HG03066 (cell line): ENCODE measurements at regions not wholly inside any gene's neighbourhood (a gene's known extent, or its start where the extent isn't known, plus 50 kb on each side); places are given as distances from the start of the nearest gene placed in this dataset.
"Not testable (repeated sequence)": the region's sequence is repeated elsewhere in the genome, so short reads cannot be mapped to it uniquely, and the experiment has no call there.

ENCODE experiments used
- ATAC-seq: cut with Tn5 transposase; IDR thresholded peaks from one replicate; pipeline ENCODE4 v1.9.1; 2021; ENCODE audit warnings: low read depth; ENCODE audit not compliant: unreplicated experiment

GRCh38 chr13:68851026-68851425 is 1256.6 kb upstream of the ATXN8OS start:
- ATAC-seq: no peak

- no peak for ATAC-seq
Observed at GRCh38 chr13:68850160-68850559, 1257.5 kb upstream of the ATXN8OS start.

- ATAC-seq: no peak
Observed at GRCh38 chr13:68846663-68847062, 1261.0 kb upstream of the ATXN8OS start.

GRCh38 chr13:68834375-68834774 is 1273.3 kb upstream of the ATXN8OS start:
- no peak for ATAC-seq

- no peak for ATAC-seq
Observed at GRCh38 chr13:68816715-68817114, 1290.9 kb upstream of the ATXN8OS start.

GRCh38 chr13:68813180-68813796 is 1294.3 kb upstream of the ATXN8OS start:
- no peak for ATAC-seq

- ATAC-seq: no peak
Observed at GRCh38 chr13:68810660-68811059, 1297.0 kb upstream of the ATXN8OS start.

- ATAC-seq: no peak
Observed at GRCh38 chr13:68808456-68808855, 1299.2 kb upstream of the ATXN8OS start.

- no peak for ATAC-seq
Observed at GRCh38 chr13:68806125-68806524, 1301.5 kb upstream of the ATXN8OS start.

- no peak for ATAC-seq
Observed at GRCh38 chr13:68784275-68784674, 1323.4 kb upstream of the ATXN8OS start.

GRCh38 chr13:68759617-68760016 is 1348.0 kb upstream of the ATXN8OS start:
- ATAC-seq: no peak

GRCh38 chr13:68749796-68750195 is 1357.8 kb upstream of the ATXN8OS start:
- ATAC-seq: no peak

- no peak for ATAC-seq
Observed at GRCh38 chr13:68748038-68748437, 1359.6 kb upstream of the ATXN8OS start.

GRCh38 chr13:68745502-68745901 is 1362.1 kb upstream of the ATXN8OS start:
- ATAC-seq: no peak

GRCh38 chr13:68736961-68737360 is 1370.7 kb upstream of the ATXN8OS start:
- no peak for ATAC-seq

GRCh38 chr13:68727798-68728197 is 1379.8 kb upstream of the ATXN8OS start:
- no peak for ATAC-seq

- no peak for ATAC-seq
Observed at GRCh38 chr13:68727165-68727564, 1380.5 kb upstream of the ATXN8OS start.

GRCh38 chr13:68719815-68720214 is 1387.8 kb upstream of the ATXN8OS start:
- no peak for ATAC-seq

GRCh38 chr13:68715651-68716050 is 1392.0 kb upstream of the ATXN8OS start:
- no peak for ATAC-seq

GRCh38 chr13:68714292-68714691 is 1393.3 kb upstream of the ATXN8OS start:
- ATAC-seq: no peak

- no peak for ATAC-seq
Observed at GRCh38 chr13:68713394-68713793, 1394.2 kb upstream of the ATXN8OS start.

- no peak for ATAC-seq
Observed at GRCh38 chr13:68708336-68708908, 1399.2 kb upstream of the ATXN8OS start.

GRCh38 chr13:68706044-68706443 is 1401.6 kb upstream of the ATXN8OS start:
- ATAC-seq: not testable (repeated sequence)
